HepG2 (cell line): ENCODE measurements at regions not wholly inside any gene's neighbourhood (a gene's known extent, or its start where the extent isn't known, plus 50 kb on each side); places are given as distances from the start of the nearest gene placed in this dataset.

Experiments used
- ATAC-seq: fragments of 200-7000 bp; cut with Tn5 transposase; 3 replicates; pipeline ENCODE4 v1.9.1; 2020; ENCODE audit warnings: mild to moderate bottlenecking, moderate library complexity
- BruUV-seq: library from RNA; stranded (reverse); fragments of 400-500 nt; replicated peaks from 2 replicates; lab custom pipeline; 2021; lab: Mats Ljungman, UMichigan
- CTCF ChIA-PET: fragments of 300-600 bp; formaldehyde crosslinking; extraction: SDS; loops from one replicate; lab custom pipeline; 2021; ENCODE audit warnings: low total read pairs, inconsistent platforms, low intra/inter-chr PET ratio; lab: Yijun Ruan, JAX
- POLR2A ChIA-PET: fragments of 350-600 bp; sonication (Branson Sonifier 250); formaldehyde crosslinking; loops from one replicate; lab custom pipeline; 2020; ENCODE audit warnings: antibody characterized with exemption, inconsistent platforms; lab: Yijun Ruan, JAX
- DNase-seq: peaks from one replicate; pipeline ENCODE4 v3.0.0-alpha.2; 2015; ENCODE audit warnings: low spot score
- FAIRE-seq: peaks from 3 replicates; lab custom pipeline; 2011; peaks lifted over from hg19 to GRCh38; lab: Jason Lieb, UNC
- H2AFZ ChIP-seq: one replicate; pipeline ENCODE4 v1.6.1; 2011; ENCODE audit warnings: low read length, inconsistent platforms
- H3K27ac ChIP-seq: fragments of 300-600 bp; 3 replicates; pipeline ENCODE4 v1.8.0; 2011; ENCODE audit warnings: mixed run types, mild to moderate bottlenecking, mixed read lengths, low read length, inconsistent platforms; ENCODE audit not compliant: insufficient read depth; ENCODE audit errors: extremely low read length
- H3K27me3 ChIP-seq, 2 experiments: fragments of 200-600 bp in 1 of 2; 2 replicates in 1 of 2; 3 replicates in 1 of 2; pipeline versions ENCODE4 v1.6.0 to v1.8.0; 2011; ENCODE audit warnings: low read length in 2 of 2, mild to moderate bottlenecking in 2 of 2, moderate library complexity in 2 of 2, inconsistent platforms in 1 of 2; ENCODE audit not compliant: insufficient read depth in 2 of 2, control insufficient read depth in 1 of 2
- H3K36me3 ChIP-seq, 2 experiments: fragments of 200-600 bp in 1 of 2; replicated peaks in 1 of 2; 2 replicates in 1 of 2; 3 replicates in 1 of 2; pipeline versions ENCODE4 v1.5.1 to v1.8.0; 2011; ENCODE audit warnings: low read length in 2 of 2, inconsistent platforms in 1 of 2; ENCODE audit not compliant: insufficient read depth in 2 of 2, control insufficient read depth in 1 of 2
- H3K4me1 ChIP-seq: 2 replicates; pipeline ENCODE4 v1.5.1; 2012; ENCODE audit warnings: low read length, inconsistent platforms; ENCODE audit not compliant: insufficient read depth
- H3K4me2 ChIP-seq: 2 replicates; pipeline ENCODE4 v1.6.0; 2011; ENCODE audit warnings: low read depth, low read length, inconsistent platforms
- H3K4me3 ChIP-seq, 3 experiments: fragments of 200-600 bp in 1 of 3; sonication (generic), shearing (Covaris generic) in 1 of 3; replicated peaks in 1 of 3; 2 replicates each; pipeline ENCODE4 v1.5.1; 2011 to 2016; ENCODE audit warnings: low read length in 3 of 3, inconsistent platforms in 2 of 3, low read depth in 2 of 3, mild to moderate bottlenecking in 2 of 3, control low read depth in 1 of 3, mixed read lengths in 1 of 3; ENCODE audit not compliant: insufficient read depth in 1 of 3
- H3K79me2 ChIP-seq: one replicate; pipeline ENCODE4 v1.6.1; 2011; ENCODE audit warnings: low read length, inconsistent platforms; ENCODE audit not compliant: insufficient read depth
- H3K9ac ChIP-seq: 2 replicates; pipeline ENCODE4 v1.6.0; 2011; ENCODE audit warnings: mild to moderate bottlenecking, low read depth, low read length, inconsistent platforms; ENCODE audit not compliant: insufficient read depth
- H3K9me3 ChIP-seq: 2 replicates; pipeline ENCODE4 v1.5.1; 2012; ENCODE audit warnings: mild to moderate bottlenecking, low read length
- H4K20me1 ChIP-seq: 2 replicates; pipeline ENCODE4 v1.6.0; 2011; ENCODE audit warnings: inconsistent platforms, mild to moderate bottlenecking, low read length, moderate library complexity; ENCODE audit not compliant: insufficient read depth
- CHD2 ChIP-seq: IDR thresholded peaks from 2 replicates; pipeline ENCODE4 v1.6.1; 2011; ENCODE audit warnings: low read depth, low read length, improper control_type of control experiment
- ELF4 ChIP-seq: sonication (generic); formaldehyde crosslinking; IDR thresholded peaks from 2 replicates; pipeline ENCODE4 v1.5.0; 2020; ENCODE audit warnings: missing genetic modification reagents, mild to moderate bottlenecking, moderate library complexity, borderline replicate concordance
- GATAD2A ChIP-seq: IDR thresholded peaks from 2 replicates; pipeline ENCODE4 v1.6.1; 2016
- GLI4 ChIP-seq: sonication (generic); formaldehyde crosslinking; IDR thresholded peaks from 2 replicates; pipeline ENCODE4 v1.5.1; 2020; ENCODE audit warnings: missing genetic modification reagents, mild to moderate bottlenecking, moderate library complexity, borderline replicate concordance
- HNRNPLL ChIP-seq: fragments of 200-400 bp; formaldehyde crosslinking; IDR thresholded peaks from 2 replicates; pipeline ENCODE4 v1.6.1; 2017; ENCODE audit warnings: mild to moderate bottlenecking, low read depth, low read length; ENCODE audit not compliant: poor library complexity, severe bottlenecking
- KDM4B ChIP-seq: sonication (generic); formaldehyde crosslinking; IDR thresholded peaks from 2 replicates; pipeline ENCODE4 v1.4.0; 2020; ENCODE audit warnings: missing genetic modification reagents
- MIXL1 ChIP-seq: IDR thresholded peaks from 2 replicates; pipeline ENCODE4 v1.6.1; 2016
- MXD4 ChIP-seq: IDR thresholded peaks from 2 replicates; pipeline ENCODE4 v1.6.1; 2016; ENCODE audit warnings: mild to moderate bottlenecking, missing biosample characterization, missing genetic modification reagents
- PHB2 ChIP-seq: fragments of 450-650 bp; IDR thresholded peaks from 2 replicates; pipeline ENCODE4 v1.6.1; 2018; ENCODE audit not compliant: partially characterized antibody
- PITX1 ChIP-seq: sonication (generic); formaldehyde crosslinking; IDR thresholded peaks from 2 replicates; pipeline ENCODE4 v1.5.1; 2020; ENCODE audit warnings: mild to moderate bottlenecking, missing genetic modification reagents
- RXRA ChIP-seq: sonication (generic); formaldehyde crosslinking; IDR thresholded peaks from 2 replicates; pipeline ENCODE4 v1.5.1; 2020; ENCODE audit warnings: missing genetic modification reagents
- TARDBP ChIP-seq: sonication (generic); formaldehyde crosslinking; IDR thresholded peaks from 2 replicates; pipeline ENCODE4 v1.8.0; 2022; ENCODE audit warnings: mild to moderate bottlenecking, missing genetic modification reagents
- TBP ChIP-seq: sonication (generic); formaldehyde crosslinking; IDR thresholded peaks from 2 replicates; pipeline ENCODE4 v1.5.0; 2020; ENCODE audit warnings: missing genetic modification reagents
- ZFX ChIP-seq: sonication (generic); formaldehyde crosslinking; IDR thresholded peaks from 2 replicates; pipeline ENCODE4 v1.4.0; 2020; ENCODE audit warnings: mild to moderate bottlenecking, low read depth, missing genetic modification reagents, moderate library complexity
- ZNF672 ChIP-seq: sonication (generic); formaldehyde crosslinking; IDR thresholded peaks from 2 replicates; pipeline ENCODE4 v1.8.1; 2022; ENCODE audit warnings: missing genetic modification reagents
- ZNF703 ChIP-seq: sonication (generic); formaldehyde crosslinking; IDR thresholded peaks from 2 replicates; pipeline ENCODE4 v1.5.1; 2020; ENCODE audit warnings: missing genetic modification reagents, mild to moderate bottlenecking, moderate library complexity, borderline replicate concordance
- ZNF747 ChIP-seq: sonication (generic); formaldehyde crosslinking; IDR thresholded peaks from 2 replicates; pipeline ENCODE4 v1.8.1; 2023; ENCODE audit warnings: missing genetic modification reagents, mild to moderate bottlenecking, borderline replicate concordance
- WGBS: methylation state at CpG from one replicate; pipeline ENCODE4 v1.1.6; 2017; ENCODE audit warnings: low lambda C conversion rate; 5-methylcytosine and 5-hydroxymethylcytosine counted together
- in situ Hi-C: cut with HindIII; loops from 2 replicates; pipeline ENCODE4 v1.10.0; 2017; ENCODE audit warnings: low pct_unique_long_range_greater_than_20kb; ENCODE audit not compliant: extremely low pct_ligation_motif_present
- intact Hi-C: fragments of 100-400 bp; cut with micrococcal nuclease; formaldehyde crosslinking; loops from one replicate; pipeline ENCODE4 v1.10.0; 2022; ENCODE audit not compliant: unreplicated experiment
- TF ChIP-seq, protein P1 (sequence below): IDR thresholded peaks from 2 replicates; pipeline ENCODE4 v1.6.1; 2016; ENCODE audit warnings: mild to moderate bottlenecking, missing biosample characterization, missing genetic modification reagents
- TF ChIP-seq, protein P2 (sequence below): sonication (generic); formaldehyde crosslinking; IDR thresholded peaks from 2 replicates; pipeline ENCODE4 v1.9.0; 2022; ENCODE audit warnings: low read depth, missing genetic modification reagents
- TF ChIP-seq, protein P3 (sequence below): sonication (generic); formaldehyde crosslinking; IDR thresholded peaks from 2 replicates; pipeline ENCODE4 v1.5.0; 2020; ENCODE audit warnings: mild to moderate bottlenecking, missing genetic modification reagents

DNA sequence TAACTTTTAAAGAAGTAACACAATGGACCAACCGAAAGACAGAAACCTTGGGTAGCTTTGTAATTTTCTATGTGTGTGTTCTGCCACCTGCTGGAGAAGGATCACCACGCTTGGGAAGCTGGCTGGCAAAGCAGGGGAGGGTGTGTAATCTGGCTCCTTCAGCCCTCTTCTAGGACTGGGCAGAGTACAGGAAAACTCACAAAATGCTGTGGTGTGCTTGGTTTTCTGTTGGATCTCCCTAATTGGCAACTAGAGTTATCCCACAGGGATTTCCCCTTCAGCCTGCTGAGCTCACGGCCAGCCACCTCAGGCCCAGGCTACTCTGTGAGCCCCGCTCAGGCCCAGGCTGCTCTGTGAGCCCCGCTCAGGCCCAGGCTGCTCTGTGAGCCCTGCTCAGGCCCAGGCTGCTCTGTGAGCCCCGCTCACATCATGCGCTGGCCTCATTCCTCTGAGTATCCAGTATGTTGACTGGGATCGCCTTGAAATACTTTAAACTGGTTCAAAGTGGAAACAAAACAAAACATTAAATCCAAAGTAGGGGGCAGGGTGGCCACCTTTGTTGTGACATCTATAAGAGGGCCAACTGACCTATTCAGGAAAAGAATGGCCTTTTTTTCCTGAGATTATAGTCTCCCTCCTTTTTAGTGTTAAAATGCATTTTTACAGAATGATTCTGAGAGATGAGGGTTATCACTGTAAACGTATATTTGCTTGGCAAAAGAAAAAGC, 52.0 kb upstream of the RNU6-8 start:
- BruUV-seq, result no TSS peak
- in situ Hi-C loops (loop anchor here (5.0 kb wide), 4 partner anchors 183 to 743 kb away; no protein-coding TSS in a partner anchor), intact Hi-C loops (loop anchor here (1.0 to 5.0 kb wide), 4 partner anchors 214 to 798 kb away; partner anchors contain the start of gene DTD2)
- Histone ChIP-seq H3K4me1 (peaks cover 19% of the 10 kb centered on the region), H2AFZ (peak overlapping the region; percentile 43), H3K79me2 (no peaks in the 10 kb centered on the region), H3K4me2 (peak overlapping the region; percentile 59), H3K9ac (peak overlapping the region; percentile 20; the same call in 1 of the 2 replicates), H3K9me3 (no peaks in the 10 kb centered on the region), H4K20me1 (no peaks in the 10 kb centered on the region), H3K27me3 (no peaks in the 10 kb centered on the region), H3K4me3 (peak overlapping the region in 1 of 3 experiments; percentile 34; a peak in 1 of 6 replicates), H3K36me3 (no peaks in the 10 kb centered on the region), H3K27ac (no peak overlapping the region)
- DNase-seq, result peak; percentile 82
- peak; percentile 93 for ATAC-seq
- POLR2A ChIA-PET, result interaction anchor here (1.1 to 2.2 kb wide), 4 partner anchors 177 to 835 kb away, joined by 3 to 18 read pairs (median 4); partner anchors contain the start of genes ARHGAP5 and HEATR5A
- 32% methylated on average over 9 of the region's 9 CpGs for WGBS
- CTCF ChIA-PET, result interaction anchor here (0.9 to 8.9 kb wide), 7 partner anchors 176 to 745 kb away, joined by 3 to 216 read pairs (median 18); no protein-coding TSS in a partner anchor
- FAIRE-seq, result peak; percentile 87
- no peak for TF ChIP-seq GLI4 (CRISPR knock-in tag)
- no peak for TF ChIP-seq RXRA (CRISPR knock-in tag)
- no peak for TF ChIP-seq PHB2
- no peak for TF ChIP-seq ZNF747 (CRISPR knock-in tag)
- 0 out of 2 replicates have a peak, but pooled peaks have one; percentile 42 for TF ChIP-seq TARDBP (CRISPR knock-in tag)
- TF ChIP-seq ZNF703, result no peak
- TF ChIP-seq ELF4, result no peak
- TF ChIP-seq, protein P1, sequence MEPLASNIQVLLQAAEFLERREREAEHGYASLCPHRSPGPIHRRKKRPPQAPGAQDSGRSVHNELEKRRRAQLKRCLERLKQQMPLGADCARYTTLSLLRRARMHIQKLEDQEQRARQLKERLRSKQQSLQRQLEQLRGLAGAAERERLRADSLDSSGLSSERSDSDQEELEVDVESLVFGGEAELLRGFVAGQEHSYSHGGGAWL (CRISPR knock-in tag), result peak; percentile 45; the same call in 1 of the 2 replicates
- peak; percentile 54; the same call in 1 of the 2 replicates for TF ChIP-seq MXD4 (CRISPR knock-in tag)
- TF ChIP-seq MIXL1, result peak; percentile 70
- TF ChIP-seq PITX1 (CRISPR knock-in tag), result peak; percentile 71; the same call in 1 of the 2 replicates
- TF ChIP-seq, protein P2, sequence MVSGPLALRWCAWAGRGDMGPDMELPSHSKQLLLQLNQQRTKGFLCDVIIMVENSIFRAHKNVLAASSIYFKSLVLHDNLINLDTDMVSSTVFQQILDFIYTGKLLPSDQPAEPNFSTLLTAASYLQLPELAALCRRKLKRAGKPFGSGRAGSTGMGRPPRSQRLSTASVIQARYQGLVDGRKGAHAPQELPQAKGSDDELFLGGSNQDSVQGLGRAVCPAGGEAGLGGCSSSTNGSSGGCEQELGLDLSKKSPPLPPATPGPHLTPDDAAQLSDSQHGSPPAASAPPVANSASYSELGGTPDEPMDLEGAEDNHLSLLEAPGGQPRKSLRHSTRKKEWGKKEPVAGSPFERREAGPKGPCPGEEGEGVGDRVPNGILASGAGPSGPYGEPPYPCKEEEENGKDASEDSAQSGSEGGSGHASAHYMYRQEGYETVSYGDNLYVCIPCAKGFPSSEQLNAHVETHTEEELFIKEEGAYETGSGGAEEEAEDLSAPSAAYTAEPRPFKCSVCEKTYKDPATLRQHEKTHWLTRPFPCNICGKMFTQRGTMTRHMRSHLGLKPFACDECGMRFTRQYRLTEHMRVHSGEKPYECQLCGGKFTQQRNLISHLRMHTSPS (CRISPR knock-in tag), result no peak
- TF ChIP-seq CHD2, result no peak
- no peak for TF ChIP-seq ZNF672
- TF ChIP-seq TBP (CRISPR knock-in tag), result no peak
- TF ChIP-seq GATAD2A (CRISPR knock-in tag), result peak; percentile 60; the same call in 1 of the 2 replicates
- no peak for TF ChIP-seq HNRNPLL
- TF ChIP-seq, protein P3, sequence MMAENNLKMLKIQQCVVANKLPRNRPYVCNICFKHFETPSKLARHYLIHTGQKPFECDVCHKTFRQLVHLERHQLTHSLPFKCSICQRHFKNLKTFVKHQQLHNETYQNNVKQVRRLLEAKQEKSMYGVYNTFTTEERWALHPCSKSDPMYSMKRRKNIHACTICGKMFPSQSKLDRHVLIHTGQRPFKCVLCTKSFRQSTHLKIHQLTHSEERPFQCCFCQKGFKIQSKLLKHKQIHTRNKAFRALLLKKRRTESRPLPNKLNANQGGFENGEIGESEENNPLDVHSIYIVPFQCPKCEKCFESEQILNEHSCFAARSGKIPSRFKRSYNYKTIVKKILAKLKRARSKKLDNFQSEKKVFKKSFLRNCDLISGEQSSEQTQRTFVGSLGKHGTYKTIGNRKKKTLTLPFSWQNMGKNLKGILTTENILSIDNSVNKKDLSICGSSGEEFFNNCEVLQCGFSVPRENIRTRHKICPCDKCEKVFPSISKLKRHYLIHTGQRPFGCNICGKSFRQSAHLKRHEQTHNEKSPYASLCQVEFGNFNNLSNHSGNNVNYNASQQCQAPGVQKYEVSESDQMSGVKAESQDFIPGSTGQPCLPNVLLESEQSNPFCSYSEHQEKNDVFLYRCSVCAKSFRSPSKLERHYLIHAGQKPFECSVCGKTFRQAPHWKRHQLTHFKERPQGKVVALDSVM, result no peak
- 0 out of 2 replicates have a peak, but pooled peaks have one; percentile 45 for TF ChIP-seq KDM4B
- peak; percentile 83 for TF ChIP-seq ZFX (CRISPR knock-in tag)
